NK-92 treated with Interleukin-12 subunit alpha and Interleukin-12 subunit beta, amount 100 ng/mL, for 24 hours (cell line): ENCODE measurements at regions not wholly inside any gene's neighbourhood (a gene's known extent, or its start where the extent isn't known, plus 50 kb on each side); places are given as distances from the start of the nearest gene placed in this dataset.

Source experiments
- DNase-seq: peaks from one replicate; lab custom pipeline; 2025; lab: John Stamatoyannopoulos, UW

DNA sequence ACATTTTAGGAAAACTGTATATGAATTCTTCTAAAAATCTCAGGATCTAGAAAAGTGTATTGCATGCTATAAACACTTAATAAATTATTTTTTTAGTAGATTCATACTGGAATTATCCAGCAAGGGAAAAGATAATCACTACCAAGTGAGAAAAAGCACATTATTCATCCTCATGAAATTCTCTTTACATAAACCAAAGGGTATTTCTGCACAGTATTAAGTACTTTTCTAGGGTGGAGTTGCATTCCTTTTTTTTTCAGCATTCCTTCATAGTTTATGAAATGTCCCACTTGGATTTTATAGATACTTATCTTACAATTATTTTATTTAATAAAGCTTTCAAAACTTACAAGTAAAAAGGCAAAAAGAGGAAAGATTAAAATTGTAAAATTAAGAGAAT is 403.3 kb downstream of the HGF start:
- no peak for DNase-seq

DNA sequence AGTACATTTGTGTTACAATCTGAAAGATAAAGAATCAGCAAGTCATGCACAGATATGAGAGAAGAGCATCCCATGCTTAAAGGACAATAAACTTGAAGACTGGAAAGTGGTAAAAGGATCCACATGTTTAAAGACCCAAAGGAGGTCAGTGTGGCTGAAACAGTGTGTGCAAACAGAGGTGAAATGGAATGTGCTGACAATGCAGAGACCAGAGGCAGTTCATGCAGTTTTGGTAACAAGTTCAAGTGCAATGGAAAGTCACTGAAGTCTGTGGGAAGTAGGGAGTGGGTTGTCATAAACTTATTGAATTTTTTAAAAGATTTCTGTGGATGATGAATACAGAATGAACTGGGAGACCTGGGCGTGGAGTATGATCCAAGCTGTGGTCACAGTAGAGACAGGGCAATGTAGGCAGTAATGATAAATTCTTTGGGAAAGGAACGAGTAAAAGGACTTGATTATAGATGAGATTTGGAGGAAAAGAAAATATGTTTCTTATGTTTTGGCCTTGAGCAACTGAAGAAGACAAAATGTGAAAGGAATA is 408.0 kb downstream of the HGF start:
- DNase-seq: no peak

DNA sequence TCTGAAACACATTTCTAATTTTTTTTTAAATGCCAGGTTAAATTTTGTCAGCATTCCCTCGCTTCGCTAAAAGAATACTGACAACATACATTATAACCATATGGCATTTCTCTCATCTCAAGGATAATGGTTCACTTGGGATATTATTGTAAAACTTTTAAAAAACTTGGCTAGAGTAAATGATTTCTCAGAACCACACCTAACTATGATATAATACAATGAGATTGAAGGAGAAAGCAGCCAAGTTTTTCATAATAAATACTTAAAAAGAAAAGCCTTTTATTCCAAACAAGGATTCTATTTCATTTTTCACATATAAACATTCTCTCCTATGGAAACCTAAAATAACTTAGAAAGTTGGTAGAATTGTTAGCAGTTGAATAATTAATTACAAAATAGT is 413.9 kb downstream of the HGF start:
- DNase-seq: no peak

DNA sequence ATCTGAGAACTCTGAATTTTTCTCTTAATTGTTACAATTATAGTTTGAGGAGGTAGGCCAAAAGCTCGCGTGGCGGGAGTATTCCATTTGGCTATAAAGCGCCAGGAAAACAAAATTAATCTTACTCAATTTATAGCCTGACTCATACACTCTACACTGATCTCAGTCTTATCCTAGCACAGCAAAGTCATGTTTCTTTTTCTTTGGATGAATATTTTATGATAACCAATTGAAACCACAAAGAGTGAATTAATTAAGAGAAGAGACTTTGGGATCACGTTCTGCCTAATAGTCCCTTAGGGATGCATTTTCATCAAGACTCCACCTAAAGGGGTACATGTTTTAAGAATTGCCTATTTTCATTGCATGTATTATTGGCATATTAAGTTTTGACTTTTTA is 420.8 kb downstream of the HGF start:
- DNase-seq: no peak

DNA sequence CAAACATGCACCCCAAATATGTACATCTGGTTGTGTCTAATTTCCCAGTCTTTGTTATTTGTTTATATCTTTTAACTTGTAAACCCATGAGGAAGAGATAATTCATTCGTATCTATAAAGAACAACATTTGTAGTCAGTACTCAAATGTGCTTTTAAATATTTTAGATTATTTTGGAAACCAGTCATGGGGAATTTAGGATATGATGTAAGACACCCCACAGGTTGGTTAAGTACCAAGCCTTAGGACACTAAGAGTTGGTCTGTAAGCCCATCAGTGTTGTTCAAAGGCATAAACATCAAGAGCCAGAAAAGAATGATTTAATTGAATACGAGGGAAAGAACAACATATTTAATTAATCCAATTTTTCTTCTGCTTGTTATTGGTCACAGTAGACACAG is 421.1 kb upstream of the SEMA3C start:
- no peak for DNase-seq

DNA sequence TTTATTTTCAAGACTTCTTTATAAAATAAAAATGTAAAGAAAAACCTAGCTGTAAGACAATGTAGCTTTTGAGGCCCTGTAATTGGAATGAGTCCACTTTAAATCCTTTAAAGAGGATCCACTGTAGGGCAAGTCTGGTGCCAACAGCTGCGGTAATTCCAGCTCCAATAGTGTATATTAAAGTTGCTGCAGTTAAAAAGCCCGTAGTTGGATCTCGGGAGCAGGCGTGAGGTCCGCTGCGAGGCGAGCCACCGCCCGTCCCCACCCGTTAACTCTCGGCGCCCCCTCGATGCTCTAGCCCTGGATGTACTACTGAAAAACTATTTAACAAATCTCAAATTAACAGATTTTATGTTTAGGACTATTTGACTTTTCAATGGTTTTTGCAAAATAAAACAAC is 414.7 kb upstream of the SEMA3C start:
- no peak for DNase-seq

DNA sequence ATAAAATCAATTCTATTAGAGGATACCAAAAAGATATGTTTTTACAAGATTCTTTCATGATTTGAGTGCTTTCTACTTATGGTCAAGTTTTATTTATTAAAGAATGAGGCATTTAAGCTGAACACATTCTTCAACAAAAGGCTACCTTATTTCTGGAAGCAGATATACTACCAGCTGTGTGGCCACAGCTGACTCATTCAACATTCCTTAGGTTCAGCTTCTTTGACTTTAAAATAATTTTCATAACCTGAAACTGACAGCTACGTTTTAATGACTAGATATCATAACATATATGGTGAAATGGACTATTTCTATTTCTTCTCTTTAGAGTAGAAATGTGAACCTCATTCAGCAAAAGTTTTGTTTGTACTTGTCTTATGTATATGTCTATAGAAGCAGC is 414.2 kb upstream of the SEMA3C start:
- no peak for DNase-seq

DNA sequence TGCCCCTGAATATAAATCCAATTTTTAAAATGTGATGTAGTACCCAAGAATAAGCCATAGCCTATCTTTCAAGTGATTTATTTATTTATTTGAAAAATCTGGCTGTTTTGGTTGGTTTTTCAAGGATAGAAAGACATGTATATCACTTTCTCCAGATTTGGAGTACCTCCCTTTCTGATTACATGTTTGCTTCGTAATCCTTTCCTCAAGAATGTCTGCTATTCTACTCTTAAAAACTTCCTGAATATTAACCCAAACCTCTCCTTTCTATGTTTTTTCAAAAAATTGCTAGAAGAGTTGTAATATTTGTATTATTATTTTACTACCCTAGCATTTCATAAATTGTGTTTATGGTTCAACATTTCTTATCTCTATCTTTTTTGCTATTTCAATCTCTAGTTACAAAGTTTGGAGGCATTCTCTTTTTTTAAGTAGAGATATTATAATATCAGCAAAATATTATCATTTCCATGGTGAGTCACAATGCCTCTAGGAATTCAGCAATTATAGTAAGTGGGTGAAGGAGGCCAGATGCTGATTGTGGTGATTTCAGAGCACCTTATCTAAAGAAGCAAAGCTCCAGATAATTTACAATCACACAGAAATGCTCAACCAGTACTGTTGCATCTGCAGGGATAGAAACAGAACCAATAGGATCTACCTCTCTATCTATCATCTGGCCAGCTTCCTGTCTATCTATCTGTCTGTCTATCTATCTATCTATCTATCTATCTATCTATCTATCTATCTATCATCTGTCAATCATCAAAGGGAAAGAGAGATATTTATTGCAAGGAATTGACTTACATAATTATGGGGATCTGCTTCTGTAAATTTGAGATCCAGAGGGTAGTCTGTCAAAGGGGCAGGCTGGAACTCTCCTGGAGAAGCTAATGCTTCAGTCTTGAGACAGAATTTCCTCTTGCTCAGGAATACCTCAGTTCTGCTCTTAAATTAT is 412.5 kb upstream of the SEMA3C start:
- DNase-seq: no peak

DNA sequence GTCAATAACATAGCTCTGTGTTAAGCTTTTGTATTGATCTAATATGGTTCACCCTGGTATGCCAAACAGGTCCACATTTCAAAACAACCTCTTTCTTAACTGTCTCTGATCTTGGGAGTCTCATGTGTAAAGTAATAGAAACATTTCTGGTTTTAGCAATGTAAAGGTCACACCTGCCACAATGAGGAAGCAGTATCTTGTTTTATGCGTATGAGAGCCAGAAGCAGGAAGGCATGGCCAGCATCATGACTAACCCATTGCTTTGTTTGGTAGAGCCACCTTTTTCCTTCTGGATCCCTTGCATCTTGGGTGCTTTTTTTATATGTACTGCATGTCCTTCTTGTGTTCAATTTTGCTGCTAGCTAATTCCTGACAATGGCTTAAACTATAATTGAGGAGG is 411.3 kb upstream of the SEMA3C start:
- DNase-seq: no peak

DNA sequence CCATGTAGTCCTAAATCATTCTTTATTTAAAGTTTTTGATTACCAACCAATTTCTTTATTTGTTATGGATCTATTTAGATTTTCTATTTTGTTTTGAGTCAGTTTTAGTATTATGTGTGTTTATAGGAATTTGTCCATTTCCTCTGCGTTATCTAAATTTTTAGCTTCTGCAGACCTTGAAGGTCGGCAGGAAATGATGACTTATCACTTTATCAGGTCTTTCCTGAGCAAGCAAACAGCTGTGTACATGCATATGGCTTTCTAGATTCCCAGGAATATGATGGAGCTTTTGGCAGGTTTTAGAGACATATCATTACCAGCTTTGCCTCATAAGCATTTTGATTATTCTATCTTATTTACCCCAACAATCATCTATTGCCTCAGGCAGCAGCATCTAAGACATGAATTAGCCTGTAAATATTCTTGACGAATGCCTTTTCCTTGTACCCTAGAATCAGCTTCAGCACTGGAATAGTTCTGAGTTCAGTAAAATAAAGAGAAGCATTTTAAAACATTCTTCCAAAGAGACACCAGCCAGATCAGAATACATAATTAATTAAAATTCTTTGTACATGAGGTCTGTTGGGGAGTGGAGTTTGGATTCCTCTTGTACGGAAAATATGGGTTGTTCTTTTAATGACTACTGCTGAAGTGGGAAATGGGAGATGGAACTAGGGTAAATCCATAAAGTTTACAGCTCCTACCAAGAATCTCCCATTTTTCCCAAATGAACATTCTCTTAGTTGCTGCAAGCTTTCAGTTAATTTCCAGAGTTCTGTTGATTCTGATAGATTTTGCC is 408.8 kb upstream of the SEMA3C start:
- no peak for DNase-seq

DNA sequence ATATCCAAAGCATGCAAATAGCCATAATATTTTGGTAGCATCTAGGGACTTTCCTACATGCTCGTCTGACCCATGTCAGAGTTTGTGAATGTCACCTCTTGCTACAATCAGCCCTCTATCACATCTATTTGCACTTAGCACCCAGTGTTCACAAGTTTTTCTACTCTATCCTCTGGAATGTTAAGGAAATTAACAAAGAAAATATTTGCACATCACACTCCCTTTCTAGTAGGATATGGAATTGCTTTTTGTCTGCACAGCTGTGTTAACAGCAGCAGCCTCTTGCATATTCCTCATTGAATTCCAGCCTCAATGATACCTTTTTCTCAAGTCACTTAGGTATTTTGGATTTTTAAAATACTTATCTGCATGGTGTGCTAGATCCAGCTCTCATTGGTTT is 403.1 kb upstream of the SEMA3C start:
- DNase-seq: no peak

DNA sequence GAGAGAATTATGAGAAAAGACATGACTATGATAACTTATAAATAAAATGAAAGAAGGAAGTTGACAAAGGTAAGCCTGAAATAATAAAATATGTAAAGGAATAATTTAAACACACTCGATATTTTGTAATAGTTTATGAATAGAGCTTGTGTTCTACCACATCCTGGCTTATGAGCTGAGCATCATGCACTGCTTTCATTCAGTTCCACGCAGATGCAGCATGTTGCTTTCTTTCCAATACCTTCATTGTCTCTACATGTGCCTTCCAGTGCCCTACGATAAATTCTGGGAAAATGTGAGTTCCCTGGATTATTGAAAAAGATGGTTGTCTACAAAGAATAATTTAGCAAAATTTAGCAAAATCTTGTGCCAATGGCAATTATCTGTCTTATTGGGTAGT is 398.9 kb upstream of the SEMA3C start:
- no peak for DNase-seq

DNA sequence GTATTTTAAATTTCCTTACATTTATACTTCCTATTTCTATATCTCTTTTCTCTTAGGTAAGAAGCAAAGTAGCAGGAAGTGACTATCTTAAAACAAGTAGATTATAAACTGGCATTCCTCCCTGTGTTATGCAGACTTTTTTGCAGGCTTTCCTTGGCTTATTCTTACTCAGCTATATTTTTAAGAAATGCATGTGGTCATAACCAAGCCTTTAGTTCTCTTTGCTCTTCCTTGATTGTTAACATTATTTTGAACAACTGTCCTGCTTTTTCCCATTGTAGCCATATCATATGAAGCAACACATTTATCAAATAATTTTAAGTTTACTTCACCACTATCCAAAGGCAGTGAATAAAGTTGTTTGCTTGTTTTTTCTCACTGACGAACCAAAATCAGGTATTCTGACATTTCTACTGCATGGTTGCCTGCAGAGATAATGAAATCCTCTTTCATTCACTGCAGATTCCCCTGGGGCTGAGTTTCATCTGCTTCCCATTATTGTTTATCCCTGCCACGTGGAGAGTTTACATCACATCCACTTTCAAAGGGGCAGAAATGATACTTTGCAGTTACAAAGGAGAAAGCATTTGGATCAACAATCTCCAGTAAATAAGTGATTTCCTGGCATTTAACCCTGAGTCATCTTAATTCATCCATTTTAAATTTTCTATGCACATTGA is 389.9 kb upstream of the SEMA3C start:
- DNase-seq: no peak

DNA sequence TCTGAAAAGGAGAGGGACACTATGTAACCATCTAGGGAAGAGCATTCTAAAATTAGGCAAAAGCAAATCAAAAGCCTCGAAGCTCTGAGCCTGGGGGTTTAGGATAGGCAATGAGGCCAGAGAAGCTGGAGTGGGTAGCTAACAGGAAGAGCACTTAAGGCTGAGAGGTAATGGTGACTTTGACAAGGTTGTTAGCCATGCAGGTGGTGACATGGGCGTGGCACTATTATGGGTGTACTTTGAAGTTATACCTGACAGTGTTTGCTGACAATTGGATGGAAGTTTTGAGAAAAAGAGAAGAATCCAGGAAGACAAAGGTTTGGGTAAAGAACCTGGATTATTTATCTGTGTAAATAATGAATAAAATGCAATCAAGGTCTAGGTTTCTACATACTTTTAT is 383.0 kb upstream of the SEMA3C start:
- DNase-seq: no peak

DNA sequence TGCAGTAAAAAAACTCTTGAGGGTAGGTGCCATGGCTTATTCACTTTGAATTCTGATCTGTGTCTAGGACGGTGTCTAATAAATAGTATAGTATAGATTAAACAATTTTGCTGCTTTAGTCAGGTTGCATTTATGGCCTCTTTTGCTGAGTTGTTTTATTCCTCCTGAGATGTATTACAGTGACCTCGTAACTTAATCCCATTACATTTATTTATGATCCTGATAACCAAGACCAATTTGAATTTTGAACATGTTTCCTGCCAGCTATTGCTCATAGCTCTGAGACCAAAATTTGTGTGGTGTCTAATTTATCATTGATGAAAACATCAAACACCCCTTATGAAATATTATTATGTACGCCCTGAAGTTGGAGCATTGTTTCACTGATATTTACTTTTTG is 381.9 kb upstream of the SEMA3C start:
- no peak for DNase-seq

DNA sequence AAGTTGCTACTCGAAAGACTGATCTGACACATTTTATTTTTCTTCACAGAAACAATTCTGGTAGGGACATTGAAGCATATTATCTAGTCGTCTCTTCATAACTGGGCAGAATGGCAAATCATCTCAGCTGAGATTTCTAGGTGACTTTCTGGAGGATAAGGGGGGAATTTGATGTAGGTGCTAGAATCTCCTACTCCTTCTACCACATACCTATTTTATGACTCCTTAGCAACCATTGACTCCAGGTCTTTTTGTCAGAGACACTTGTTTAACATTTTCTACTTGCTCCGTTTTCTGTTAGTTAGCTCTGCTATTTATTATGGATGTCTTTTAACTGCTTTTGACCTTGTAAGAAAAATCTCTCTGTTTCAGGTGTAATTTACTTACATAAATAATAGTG is 380.9 kb upstream of the SEMA3C start:
- DNase-seq: no peak

DNA sequence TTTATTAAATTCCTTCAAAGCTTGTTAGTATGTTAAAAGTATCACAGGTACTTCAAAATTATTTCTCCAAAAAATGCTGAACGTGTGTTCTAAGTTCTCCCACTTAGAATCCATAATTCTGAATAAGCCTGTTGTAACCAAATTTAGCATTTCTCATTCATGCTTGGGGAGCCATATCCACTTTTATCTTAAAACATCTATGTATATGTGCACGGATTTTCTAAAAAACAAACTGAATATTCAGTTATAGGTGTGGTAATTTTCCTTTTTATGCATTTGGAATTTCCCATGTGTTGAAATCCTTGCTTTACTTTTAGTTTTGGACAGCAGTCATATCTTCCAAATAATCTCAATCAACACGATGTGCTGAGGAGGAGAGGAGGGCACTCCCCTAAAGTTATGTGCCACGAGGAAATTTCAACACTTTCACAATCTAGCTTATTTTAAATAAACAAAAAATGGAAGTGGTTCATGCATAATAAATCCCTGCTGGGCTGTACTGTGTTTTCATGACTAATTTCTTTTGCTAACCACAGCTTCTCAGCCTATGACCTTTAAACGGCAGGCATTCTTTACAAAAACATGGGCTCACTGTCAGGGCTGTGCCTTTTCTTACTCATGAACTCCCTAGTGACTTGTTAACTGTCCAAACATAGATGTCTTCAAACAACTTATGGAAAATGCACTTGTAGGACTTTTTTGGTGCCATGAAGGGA is 380.3 kb upstream of the SEMA3C start:
- DNase-seq: no peak

DNA sequence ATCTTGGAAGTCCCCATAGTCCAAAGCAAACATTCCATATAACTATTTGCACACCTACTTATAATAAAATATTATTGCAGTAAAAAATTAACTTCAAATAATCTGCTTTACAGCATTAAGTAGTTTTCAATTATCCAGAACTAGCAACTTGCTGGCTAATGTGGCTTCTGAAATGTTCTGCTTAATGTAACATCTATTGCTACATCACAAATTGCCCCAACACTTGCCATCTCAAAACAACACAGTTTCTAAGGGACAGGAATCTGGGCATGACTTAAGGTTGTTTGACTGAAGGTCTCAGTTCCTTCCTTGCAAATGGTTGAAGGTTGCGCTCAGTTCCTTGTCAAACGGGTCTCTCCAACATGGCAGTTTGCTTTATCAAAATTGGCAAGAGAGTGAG is 378.5 kb upstream of the SEMA3C start:
- DNase-seq: no peak

DNA sequence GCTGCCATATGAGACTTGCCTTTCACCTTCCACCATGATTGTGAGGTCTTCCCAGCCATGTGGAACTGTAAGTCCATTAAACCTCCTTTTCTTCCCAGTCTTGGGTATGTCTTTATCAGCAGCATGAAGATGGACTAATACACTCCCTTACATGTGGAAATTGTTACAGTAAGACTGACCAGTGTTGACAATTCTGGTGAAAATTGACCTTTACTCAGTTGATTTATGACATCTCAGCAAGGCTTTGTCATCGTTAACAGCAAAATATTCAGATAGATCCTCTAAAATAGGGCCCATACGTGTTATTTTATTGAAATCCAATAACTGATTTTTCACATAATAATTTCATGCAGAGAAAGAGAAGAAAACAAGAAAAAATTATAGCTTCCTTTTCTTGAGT is 377.9 kb upstream of the SEMA3C start:
- no peak for DNase-seq

DNA sequence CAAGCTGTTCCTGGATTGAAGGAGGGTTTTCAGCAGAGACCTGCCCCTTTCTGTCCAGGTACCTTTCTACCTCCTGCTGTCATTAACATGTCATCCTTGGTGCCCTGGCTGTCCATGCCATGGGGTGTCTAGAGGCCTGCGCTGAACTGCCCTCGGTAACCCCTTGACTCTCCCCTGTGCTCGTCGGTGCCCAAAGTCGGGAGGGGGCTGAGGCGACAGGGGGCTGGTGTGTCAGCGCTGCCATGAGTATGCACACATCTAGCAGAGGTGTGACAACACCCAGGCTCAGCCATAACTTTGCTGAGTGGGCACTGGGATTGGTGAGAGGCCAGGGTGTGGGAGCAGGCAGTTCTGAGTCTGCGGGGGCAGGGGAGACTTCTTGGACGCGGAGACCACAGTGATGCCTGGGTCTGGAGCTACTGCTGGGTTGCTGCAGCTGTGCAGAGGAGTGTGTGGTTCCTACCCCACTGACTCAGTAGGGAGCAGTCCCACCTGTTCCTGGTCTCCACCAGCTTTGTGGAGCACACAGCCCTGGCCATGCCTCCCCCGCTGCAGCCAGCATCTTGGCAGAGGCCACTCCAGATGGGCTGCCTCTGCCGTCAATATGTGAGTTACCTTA is 376.2 kb upstream of the SEMA3C start:
- DNase-seq: no peak

DNA sequence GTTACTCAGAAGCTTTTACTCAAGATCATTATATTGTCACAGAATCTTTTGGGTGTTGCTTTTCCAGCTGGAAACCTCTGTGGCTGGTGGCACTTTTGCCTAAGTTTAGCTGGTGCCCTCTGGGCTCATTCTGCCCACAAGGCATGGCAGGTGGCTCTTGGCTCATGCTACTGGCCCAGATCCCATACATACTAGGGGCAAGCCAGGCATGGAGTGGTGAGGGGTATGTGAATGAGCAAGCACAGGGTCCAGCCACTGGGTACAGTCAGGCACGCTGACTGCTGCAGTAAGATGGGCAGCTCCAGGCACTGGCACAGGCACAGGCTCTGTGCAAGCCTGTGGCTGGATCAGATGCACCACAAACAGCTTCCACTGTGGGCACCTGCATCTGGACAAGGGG is 375.0 kb upstream of the SEMA3C start:
- DNase-seq: no peak
